ENCODE measurements at regions not wholly inside any gene's neighbourhood (a gene's known extent, or its start where the extent isn't known, plus 50 kb on each side); places are given as distances from the start of the nearest gene placed in this dataset.

DNA sequence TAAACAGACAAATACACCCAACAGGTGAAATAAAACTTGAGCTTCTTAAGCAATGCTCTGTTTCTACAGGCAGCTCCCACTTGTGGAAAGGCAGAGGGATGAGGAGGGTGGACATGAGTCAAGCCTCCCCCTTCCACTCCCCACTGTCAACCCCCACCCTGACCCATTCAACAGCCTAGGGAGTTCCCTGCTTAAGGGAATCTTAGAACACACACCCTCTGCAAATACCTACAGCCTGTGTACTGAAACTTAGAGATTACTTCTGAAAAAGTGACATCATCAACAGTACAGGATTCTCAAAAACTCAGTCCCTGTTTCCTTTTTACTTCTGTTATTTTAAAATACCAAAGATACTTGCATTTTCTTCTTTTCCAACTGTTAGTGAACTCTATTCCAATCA, 345.4 kb downstream of the SOX9 start:
- TF ChIP-seq, protein P1, sequence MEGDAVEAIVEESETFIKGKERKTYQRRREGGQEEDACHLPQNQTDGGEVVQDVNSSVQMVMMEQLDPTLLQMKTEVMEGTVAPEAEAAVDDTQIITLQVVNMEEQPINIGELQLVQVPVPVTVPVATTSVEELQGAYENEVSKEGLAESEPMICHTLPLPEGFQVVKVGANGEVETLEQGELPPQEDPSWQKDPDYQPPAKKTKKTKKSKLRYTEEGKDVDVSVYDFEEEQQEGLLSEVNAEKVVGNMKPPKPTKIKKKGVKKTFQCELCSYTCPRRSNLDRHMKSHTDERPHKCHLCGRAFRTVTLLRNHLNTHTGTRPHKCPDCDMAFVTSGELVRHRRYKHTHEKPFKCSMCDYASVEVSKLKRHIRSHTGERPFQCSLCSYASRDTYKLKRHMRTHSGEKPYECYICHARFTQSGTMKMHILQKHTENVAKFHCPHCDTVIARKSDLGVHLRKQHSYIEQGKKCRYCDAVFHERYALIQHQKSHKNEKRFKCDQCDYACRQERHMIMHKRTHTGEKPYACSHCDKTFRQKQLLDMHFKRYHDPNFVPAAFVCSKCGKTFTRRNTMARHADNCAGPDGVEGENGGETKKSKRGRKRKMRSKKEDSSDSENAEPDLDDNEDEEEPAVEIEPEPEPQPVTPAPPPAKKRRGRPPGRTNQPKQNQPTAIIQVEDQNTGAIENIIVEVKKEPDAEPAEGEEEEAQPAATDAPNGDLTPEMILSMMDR (IDR thresholded peaks at IDR 0.05; ENCODE audit: insufficient read depth, low read length, poor library complexity, severe bottlenecking): no peak
- TF ChIP-seq EZH2phosphoT487 (conservative IDR thresholded peaks at IDR 0.05; ENCODE audit: low read length): no peak
